ENCODE measurements at regions not wholly inside any gene's neighbourhood (a gene's known extent, or its start where the extent isn't known, plus 50 kb on each side); places are given as distances from the start of the nearest gene placed in this dataset.
A peak's percentile ranks its signal among the peaks of the same experiment; 100 is the strongest.

DNA sequence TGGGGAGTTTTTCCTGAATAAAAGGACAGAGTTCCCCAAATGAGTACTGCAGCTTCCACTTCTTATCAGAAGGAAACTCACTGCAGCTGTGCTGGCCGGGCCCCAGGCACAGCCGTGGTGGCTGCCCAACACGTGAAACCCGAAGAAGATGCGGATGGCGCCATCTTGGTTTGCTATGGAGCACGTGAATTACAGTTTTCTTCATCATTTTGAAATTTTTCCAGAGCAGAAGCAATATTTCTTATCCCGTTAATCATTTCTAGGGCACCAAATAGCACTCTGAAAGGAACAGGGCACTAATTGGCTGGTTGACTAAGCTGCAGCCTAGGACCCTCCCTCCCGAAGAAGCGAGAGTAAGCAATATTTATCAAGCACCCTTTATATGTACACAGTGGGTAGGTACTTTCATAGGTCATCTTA lies 63.2 kb upstream of the EPS8L3 start:
- DNase-seq (ENCODE audit: low spot score) = no peak

DNA sequence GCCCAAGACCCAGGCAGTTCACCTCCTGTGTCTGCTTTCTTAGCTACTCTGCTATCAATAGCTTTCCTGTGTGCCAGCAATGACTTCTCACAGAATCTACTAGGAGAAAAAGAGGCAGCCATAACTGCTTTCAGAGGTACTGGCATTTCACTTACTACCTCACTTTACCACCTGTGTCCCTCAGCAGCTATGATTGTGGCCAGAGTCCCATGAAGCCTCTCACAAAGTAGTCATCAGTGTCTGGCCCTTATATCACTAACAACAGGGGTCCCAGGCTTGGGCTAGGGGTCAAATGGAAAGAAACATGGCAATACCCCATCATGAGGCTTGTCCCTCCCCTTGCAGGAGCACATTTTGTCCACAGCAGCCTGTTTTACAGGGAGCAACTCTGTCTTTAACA lies 62.7 kb upstream of the EPS8L3 start:
- no peak for DNase-seq (ENCODE audit: low spot score)

DNA sequence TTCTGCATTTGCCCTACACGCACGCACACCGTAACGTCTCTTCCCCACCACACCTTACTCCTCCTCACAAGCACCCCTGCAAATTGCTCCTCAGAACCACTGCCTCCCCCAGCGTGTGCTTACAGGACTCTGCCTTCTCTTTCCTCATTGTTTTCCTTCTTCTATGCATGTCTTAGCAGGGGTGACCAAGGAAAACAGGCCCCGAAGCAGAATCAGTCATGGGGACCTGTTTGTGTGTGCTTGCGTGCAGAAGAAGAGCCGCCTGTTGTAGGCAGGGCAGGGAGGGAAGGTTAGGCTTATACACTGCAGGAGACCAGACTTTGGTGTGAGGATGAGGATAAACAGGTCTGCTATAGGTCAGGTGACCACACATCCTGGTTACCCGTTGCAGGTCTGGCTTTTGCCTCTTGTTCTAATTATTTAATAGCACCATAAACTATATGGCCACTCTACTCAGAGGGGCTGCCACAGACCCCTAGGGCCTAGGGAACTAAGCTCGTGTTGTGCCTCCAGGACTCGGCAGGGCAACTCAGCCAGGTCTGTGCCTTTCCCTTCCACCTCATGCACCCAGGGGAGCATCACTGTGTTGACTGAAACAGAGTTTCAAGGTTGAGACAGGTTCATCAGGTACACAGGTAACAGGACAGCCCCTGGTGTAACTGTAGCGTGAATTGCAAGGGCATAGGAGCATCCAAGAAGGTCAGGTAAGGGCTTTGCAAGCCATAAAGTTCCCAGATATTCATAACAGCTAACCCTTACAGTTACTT lies 60.8 kb upstream of the EPS8L3 start:
- no peak for DNase-seq (ENCODE audit: low spot score)

DNA sequence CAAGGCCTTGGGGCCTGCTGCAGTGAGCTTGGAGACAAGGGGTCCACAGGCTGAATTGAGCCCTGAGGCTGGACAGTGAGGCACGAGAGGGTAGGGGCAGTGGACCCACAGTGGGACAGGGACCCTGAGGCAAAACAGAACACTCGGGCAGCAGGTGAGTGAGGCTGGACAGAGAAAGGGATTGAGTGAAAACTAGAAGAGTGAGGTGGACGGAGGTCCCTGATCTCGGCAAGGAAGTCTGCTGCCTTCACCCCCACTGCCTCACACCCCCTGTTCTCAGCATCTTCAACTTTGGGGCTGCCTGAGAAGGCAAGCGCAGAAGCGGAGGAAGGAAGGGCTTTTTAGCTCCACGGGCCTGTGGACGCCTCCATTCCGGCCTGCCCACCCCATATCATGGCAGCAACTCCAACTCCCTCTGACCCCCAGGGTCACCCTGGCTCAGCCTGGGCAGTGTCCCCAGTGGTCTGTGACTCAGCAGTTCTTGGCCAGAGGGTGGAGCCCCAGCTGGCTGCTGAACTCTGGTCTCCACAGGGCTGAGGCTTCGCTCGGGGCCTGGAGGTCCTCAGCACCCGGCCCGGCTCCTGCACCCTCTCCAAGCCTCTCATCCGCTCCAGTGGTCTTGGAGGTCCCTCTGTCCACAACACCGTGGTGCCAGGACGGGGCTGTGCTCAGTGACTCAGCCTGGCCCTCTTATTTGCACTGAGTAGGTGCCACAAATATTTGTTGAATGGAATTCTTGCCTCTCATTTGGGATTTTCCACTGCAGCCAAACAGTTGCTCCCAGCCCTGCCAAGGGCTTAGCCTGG lies 60.0 kb upstream of the EPS8L3 start:
- DNase-seq (ENCODE audit: low spot score) = peak; percentile 15

DNA sequence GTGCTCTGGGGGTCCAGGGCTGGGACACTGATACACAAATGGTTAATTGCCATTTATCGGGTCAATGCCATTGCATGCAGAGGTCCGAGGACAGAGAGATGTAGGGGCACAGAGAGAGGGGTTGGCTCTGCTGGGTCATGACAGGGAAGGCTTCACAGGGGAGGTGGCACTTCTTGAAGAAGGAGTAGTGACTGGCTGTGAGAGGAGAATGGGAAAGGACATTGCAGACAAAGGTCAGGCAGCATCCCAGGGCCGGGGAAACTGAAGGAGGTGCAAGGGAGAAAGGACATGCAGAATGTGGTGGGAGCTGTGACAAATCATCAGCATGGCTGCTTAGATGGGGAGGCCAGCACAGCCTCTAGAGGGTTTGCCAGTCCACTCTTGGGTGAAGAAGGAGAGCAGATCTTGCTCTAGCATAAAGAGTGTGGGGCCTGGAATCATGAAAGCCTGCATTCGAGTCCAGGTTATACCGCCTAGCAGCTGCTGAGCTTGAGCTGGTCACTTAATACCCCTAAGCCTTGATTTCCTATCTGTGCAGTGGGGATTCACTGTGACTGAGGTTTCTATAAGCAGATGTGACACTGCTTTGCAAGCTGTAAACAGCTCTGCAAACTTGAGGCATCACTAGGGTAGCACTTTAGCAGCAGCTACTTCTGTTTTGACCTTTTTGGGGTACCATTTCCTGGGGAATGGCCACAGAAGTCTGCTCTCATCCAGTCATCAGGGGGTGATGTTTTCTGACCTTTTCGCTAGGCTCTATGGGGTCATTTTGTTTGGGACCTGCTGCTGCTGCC lies 59.2 kb upstream of the EPS8L3 start:
- no peak for DNase-seq (ENCODE audit: low spot score)

DNA sequence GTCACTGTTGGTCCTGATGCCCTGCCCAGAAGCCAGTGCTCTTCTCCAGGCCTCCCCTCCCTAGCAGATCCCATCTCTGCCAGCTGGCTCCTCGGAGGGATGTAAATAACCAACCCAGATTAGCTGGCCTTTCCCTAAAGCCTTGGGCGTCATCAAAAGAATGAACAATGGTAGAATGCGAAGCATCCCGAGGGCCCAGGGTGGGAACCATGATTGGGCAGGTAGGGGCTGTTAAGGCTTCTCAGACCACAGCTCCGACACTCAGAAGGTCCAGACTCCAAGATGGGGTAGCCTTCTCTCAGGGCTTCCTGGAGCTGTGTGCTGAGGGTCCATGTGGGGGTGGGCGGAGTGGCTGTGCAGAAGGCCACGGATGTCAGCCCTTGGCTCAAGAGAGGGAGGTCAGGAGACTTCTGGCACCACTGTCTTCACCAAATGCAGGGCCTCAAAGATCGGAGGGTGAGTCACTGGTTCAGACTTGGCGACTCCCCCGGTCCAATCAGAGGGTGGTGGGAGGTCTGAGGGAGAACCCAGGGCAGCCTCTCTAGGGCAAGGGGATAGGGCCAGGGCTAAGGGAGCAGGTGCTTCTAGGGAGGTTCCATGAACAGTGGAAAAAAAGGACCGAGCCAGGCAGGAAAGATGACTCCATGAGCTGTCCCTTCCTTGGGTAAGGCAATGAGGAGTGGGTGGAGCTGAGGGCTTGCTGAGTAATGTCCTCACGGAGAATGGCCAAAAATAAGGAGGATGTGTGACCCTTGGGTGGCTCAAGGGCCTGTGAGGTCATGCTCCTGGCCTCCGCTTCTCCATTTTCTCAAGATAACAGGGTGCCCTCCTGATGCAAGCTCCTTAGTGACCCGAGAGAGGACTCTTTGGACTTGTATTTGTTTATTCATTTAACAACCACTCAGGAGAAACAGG lies 58.4 kb upstream of the EPS8L3 start:
- no peak for DNase-seq (ENCODE audit: low spot score)

DNA sequence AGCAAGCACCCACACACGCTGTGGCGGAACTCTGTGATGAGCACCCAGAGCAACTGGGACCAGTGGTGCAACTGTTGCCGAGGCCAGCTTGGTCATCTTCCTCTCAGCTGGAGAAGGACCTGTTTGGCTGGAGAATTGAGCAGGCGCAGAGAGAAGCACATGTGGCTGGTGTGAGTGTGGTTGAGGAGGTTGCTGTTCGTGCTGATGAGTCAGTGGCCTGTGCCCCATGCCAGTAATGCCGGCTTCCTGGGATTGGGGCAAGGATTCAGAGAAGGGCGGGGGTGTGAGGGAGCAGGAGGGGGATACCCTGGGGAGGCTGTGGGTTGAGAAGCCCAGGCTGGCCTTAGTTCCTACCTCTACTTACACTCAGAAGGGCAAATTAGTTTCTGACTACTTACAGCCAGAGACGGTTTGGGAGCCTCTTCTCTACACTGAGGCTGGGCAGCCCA lies 57.5 kb upstream of the EPS8L3 start:
- DNase-seq (ENCODE audit: low spot score) = peak; percentile 32

DNA sequence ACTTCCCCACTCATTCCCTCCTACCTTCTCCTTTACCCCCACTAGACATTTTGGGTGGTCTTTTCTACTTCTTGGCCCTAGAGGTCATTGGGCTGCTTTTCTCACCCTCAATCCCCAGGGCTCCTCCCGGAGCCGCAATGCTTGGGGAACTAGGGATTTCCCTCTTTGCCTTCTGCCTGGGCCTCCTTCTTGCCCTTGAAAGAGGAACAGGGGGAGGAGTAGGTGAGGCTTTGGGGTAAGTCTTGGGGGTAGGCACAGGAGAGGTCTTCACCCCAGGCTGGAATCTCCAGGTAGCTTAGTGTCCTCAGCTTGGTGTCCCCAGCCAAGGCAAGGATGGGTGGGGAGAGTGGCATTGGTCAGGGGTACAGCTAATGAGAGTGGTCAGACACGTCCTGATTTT lies 56.2 kb upstream of the EPS8L3 start:
- no peak for DNase-seq (ENCODE audit: low spot score)

DNA sequence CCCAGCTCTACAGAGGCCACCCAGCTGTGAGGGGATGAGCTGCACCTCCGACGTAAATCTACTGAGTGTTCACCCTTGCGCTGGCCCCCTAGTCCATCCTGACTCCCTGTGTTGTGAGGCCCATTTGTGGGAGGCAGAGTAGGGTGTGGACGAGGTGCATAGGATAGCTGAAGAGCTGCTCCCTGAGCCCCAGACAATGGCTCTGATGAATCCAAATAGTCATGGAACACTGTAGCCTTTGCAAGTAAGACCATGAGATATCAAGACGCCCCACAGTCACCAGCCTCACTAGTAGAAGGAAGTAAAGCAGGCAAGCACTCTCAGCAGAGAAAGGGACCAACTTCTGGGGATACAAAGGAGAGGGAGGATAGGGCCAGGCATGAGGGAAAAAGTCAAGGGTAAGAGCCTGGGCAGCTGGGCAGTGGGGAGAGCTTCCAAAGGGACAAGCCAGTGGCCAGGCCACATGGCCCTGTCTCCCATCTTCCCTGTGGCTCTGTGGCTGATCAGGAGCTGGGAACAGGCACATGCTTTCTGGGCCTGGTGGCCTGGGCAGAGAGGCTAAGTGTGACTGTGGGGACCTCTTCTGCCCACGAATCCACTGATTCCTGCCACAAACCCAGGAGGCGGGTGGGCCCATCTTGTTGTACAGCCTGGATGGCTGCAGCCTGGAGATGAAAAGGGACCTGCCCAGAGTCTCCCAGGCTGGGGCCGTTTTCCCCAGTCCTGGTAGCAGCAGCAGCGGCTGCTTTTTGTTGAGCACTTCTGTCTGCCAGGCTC lies 55.5 kb upstream of the EPS8L3 start:
- no peak for DNase-seq (ENCODE audit: low spot score)

DNA sequence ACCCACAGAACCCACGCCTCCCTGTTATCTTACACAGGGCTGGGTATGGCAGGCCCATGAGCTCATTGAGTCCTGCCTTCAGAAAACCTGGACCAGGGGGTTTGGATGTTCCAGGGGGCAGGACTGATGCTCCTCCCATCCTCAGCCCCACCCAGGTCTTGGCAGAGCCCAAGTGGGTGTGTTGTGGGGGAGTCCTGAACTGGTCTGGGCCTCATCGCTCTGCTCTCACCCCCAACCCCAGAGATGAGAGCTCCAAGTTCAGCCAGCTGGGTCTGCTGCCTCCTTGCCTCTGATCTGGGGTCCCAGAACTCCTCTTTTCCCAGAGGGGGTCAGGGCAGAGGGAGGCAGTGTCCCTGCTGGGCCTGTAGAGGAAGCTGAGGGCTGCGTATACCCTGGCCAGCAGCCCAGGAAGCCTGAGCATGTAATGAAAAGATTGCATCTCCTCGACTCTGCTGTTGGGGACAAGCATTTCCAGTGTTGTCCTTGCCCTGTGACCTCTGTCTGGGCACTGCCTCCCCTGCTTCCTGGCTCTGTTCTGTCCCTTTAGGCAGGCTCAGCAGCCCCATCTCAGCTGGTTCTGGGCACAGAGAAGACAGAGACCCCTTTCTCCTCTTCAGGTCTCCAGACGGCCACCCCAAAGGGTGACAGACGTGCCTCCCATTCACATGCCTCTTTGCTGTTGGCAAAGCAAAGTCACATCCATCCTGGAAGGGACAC lies 54.7 kb upstream of the EPS8L3 start:
- DNase-seq (ENCODE audit: low spot score) = no peak

DNA sequence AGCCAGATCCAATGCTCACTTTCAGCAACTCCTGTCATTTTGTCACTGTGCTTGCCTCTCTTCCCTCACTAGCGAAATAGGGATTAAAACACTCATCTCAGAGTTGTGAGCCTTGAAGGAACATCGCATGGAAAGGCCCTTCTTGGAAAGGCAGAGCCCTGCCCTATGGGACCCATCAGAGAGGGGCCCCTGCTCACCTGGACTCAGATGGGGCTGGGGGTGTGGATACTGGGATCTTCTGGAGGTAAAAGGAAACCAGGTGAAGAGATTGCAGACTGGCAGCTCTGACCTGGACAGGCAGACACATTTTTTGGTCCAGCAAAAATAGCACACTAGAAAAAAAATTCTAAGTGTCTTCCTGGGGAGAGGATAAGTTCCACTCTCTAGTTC lies 54.2 kb upstream of the EPS8L3 start:
- no peak for DNase-seq (ENCODE audit: low spot score)

DNA sequence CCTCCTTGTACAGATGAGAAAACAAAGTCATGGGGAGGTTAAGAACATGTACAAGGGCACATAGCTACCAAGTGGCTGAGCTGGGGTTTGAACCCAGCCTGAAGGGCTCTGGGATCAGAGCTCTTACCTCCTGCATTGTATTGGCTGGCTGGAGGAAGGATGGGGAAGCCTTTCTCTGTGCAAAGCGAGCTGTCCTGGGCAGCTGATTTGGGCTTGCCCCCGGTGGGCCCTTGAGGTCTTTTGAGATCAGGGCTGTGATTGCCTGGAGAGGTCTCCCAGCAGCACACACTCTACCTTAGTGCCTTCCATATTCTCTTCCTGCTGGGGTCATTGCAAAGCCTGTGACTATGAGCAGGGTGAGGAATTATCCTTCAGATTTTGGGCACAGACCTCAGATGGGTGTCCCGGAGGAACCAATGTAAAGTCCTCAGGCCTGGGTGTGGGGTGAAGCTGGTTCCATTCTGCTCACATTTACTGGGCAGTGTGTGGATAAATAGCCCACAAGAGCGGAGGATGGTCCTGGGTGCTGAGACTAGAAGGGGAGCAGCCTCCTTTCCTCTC lies 53.3 kb upstream of the EPS8L3 start:
- no peak for DNase-seq (ENCODE audit: low spot score)

DNA sequence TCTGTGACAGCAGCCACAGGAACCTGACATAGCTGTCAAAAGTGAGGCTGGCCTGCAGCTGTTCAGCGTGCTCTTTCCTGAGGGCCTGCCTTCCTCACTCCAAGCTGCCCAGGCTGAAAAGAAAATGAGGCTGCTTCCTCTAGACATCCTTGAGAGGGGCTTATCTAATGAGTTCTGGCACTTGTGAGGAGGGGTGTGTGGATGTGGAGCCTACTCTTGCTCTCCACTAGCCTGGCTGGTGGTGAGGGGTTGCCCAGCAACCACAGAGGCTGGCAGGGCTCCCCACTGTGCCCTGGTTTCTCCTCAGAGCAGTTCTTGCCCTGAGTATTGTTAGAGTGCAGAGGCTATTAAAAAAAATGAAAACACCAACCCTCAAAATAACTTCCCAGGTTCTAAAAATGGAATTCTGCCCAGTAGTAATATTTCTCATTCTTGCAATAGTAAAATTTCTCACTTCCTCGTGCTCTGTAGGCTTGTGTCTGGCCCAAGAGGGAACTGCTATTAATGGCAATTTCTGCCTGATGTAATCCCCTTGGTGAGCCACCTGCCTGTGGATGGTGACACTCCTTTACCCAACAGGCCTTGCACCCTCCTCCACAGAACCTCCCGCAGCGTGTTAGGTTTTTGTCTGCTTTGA lies 52.6 kb upstream of the EPS8L3 start:
- no peak for DNase-seq (ENCODE audit: low spot score)

DNA sequence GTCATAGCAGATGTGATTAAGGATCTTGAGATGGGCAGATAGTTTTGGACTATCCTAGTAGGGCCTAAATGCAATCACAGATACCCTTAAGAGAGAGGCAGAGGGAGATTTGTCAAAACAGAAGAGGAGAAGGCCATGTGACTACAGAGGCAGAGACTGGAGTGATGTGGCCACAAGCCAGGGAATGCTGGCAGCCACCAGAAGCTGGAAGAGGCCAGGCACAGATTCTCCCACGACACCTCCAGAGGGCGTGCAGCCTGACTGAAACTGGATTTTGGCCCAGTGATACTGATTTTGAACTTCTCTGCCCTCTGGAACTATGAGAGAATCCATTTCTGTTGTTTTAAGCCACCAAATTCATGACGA lies 52.1 kb upstream of the EPS8L3 start:
- DNase-seq (ENCODE audit: low spot score) = no peak

DNA sequence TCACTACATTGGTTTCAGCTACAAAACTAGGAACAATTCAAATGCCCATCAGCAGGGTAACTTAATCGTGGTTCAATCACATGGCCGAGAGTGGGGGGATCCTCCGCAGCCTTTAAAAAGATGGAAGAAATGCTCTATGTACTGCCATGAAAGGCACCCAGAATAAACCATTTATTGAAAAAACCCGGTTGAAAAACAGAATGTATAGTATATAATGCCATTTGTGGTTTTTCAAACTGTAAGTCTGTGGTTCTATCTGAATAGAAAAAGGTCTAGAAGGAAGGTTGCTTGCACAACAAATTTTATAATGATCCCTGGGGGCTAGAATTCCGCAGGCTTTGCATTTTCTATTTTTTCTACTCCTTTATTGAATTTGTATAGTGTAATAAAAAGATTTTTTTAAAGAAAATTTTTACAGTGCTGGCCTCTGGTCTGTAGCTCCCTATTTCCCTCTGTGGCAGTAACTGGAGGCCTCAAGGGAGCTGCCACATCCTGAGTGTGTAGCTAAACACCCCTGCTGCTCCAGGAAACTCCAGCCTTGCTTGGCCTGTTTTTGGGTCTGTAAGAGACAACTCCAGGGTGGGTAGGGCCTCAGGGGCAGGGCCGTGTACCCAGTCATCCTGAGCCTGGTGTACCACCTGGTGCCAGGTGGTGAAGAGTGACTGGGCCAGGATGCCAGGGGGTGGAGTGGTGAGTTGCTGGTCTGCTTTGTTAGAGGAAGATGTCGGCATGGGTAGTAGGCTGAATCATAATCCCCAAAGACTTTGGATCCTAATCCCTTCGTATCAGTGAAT lies 51.5 kb upstream of the EPS8L3 start:
- DNase-seq (ENCODE audit: low spot score) = no peak

DNA sequence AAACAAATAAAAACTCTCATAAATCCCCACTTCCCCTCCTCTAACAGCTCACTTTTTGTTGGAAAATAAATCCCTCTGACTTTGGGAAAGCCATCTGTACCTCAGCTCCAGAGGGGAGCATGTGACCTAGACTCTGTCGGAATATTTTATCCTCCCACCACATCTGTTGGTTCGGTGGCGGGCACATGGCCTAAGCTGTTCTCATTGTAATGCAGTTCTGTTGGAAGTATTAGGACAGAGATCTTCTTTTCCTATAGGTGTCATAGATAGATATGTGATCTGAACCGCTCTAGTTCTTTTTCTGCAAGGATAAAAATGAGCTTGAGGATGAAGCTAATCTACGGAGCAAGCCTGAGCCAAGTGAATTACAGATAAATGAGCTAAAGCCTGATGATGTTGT lies 50.5 kb upstream of the EPS8L3 start:
- DNase-seq (ENCODE audit: low spot score) = no peak

All from HT-29 (cell line).